LNCaP clone FGC (cell line): ENCODE measurements at regions not wholly inside any gene's neighbourhood (a gene's known extent, or its start where the extent isn't known, plus 50 kb on each side); places are given as distances from the start of the nearest gene placed in this dataset.

Experiments used
- DNase-seq: peaks from one replicate; pipeline ENCODE4 v3.0.0-alpha.2; 2011; ENCODE audit warnings: low read depth
- H3K4me3 ChIP-seq: 2 replicates; pipeline ENCODE4 v1.5.1; 2011; ENCODE audit warnings: mild to moderate bottlenecking, low read depth, low read length, control low read depth
- CTCF ChIP-seq: IDR thresholded peaks from 2 replicates; pipeline ENCODE4 v1.5.1; 2012; ENCODE audit warnings: mild to moderate bottlenecking; ENCODE audit not compliant: control insufficient read depth, insufficient read depth; ENCODE audit errors: extremely low read depth

DNA sequence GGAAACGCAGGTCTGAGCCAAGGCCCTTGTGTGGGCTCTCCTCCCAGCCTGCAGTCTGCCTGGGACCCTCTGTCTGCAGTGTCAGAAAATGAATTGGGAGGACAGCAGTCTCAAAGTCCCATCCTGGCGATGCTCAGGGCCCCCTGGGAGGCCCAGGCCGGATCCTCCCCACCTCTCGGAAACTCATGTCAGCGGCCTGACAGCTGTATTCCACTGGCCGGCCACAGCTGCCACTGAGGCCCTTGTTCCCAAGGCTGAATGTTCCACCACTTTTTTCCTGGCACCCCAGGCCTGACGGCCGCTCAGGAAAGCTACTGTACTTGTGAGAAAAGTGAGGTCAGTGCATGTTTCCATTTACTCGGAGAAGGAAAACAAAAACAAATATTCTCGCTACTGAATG is 180.0 kb downstream of the FGF18 start:
- DNase-seq, result no peak
- H3K4me3 ChIP-seq, result no peak overlapping the region
- TF ChIP-seq CTCF, result no peak

DNA sequence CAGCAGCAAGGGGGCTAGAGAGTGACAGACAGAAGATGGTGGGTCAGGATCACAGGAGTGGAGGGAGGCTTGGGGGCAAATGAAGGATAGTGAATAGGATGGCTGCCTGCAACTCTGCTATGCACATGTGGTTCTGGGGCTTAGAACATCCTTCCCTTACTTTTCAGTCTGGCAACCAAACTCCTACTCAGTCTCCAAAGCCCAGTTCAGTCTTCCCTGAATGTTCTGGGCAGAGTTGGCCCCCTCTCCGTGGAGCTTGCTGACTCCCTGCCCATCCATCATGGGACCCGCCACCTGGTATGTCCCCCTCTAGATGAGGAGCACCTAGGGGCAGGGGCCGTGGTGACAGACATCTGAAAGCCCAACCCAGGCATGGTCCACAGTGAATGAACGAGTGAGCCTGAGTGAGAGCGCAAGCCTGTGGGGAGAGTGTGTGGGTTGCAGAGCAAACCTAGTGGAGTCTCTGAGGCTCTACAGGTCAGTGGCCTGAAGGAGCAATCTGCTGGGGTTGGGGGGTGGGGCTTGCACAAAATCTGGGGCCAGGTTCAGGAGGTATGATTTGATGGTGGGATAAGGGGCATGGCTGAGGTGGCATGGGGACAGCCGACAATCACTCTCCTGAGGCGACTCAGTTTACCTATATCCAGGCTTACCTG is 180.6 kb downstream of the FGF18 start:
- TF ChIP-seq CTCF, result no peak
- no peak for DNase-seq

GRCh38 chr5:171600741-171601265 is 181.4 kb downstream of the FGF18 start:
- no peak for TF ChIP-seq CTCF
- H3K4me3 ChIP-seq, result no peak overlapping the region
- peak; percentile 4 for DNase-seq

More for the DNA sequence above, 180.6 kb downstream of the FGF18 start:
- H3K4me3 ChIP-seq, result no peak overlapping the region

GRCh38 chr5:171601266-171601881 is 181.9 kb downstream of the FGF18 start:
- no peak for TF ChIP-seq CTCF
- H3K4me3 ChIP-seq, result no peak overlapping the region
- no peak for DNase-seq

DNA sequence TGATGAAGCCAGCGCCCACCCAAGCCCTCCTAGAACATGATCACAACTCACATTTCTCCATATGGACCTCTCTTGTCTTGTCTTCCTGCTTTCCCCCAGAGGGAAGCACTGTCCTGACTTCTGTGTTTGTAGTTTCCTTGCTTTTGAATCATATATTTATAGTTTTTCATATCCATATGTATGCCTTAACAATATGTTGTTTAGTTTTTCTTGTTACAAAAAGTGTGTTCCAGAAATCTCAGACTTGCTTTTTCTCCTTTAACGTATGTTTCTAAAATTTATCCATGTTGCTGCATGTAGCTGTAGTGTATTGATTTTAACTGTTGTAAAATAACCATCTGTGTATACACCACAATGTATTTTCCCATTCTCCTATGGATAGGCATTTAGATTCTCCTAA is 182.0 kb upstream of the SMIM23 start:
- no peak for TF ChIP-seq CTCF

DNA sequence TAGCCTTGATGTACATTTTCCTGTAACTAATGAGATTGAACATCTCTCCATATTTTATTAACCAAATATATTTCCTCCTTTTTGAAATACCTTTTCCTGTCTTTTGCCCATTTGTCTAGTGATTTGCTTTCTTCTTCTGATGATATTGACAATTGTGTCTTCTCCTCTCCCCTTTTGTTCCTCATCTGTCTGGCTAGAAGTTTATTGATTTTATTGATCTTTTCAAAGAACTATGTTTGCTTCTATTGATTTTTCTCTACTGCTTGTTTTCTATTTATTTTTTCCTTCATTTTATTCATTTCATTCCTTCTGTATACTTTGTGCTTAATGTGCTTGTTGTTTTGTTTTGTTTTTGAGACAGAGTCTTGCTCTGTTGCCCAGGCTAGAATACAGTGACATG is 181.4 kb upstream of the SMIM23 start:
- no peak for DNase-seq
- no peak for TF ChIP-seq CTCF
- no peak overlapping the region for H3K4me3 ChIP-seq

More for the DNA sequence above, 182.0 kb upstream of the SMIM23 start:
- no peak for DNase-seq
- no peak overlapping the region for H3K4me3 ChIP-seq
